HG03108 (cell line): ENCODE measurements at regions not wholly inside any gene's neighbourhood (a gene's known extent, or its start where the extent isn't known, plus 50 kb on each side); places are given as distances from the start of the nearest gene placed in this dataset.

Experiments
- ATAC-seq: cut with Tn5 transposase; IDR thresholded peaks from one replicate; pipeline ENCODE4 v1.9.1; 2021; ENCODE audit warnings: moderate library complexity; ENCODE audit not compliant: unreplicated experiment

DNA sequence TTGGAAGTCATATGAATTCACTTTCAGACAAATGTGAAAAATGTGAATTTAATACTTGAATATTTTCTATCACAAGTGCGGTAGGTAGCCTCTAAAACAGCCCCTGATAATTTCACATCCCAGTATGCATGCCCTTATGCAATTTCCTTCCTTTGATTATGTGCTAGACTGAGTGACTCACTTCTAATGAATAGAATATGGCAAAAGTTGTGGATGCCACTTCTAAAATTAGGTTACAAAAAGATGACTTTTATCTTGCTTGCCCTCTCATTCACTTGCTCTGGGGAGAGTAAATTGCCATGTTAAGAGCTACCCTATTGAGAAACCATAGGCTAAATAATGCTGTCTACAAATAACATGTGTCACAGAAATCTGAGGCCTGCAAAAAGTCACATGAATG is 402.5 kb upstream of the PCDH9 start:
- ATAC-seq, result no peak

DNA sequence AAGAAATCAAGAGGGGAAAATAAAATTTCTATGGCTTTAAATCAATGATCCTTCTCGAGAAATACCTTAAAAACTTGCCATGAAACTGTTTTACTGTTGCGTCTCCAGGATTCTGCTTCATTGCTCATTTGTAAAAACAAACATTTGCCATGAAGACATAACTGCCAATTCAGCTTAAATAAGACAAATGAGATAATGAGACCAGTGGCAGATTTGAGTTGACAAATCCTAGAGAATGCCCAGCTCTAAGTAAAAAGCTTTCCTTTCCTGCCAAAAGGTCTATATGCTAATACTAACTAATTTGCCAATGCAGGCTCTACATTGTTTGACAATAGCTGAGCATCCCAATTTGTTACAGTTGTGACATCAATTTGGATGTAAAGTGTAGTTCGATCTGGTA is 400.5 kb upstream of the PCDH9 start:
- no peak for ATAC-seq

GRCh38 chr13:67623630-67624029 is 393.5 kb upstream of the PCDH9 start:
- no peak for ATAC-seq

DNA sequence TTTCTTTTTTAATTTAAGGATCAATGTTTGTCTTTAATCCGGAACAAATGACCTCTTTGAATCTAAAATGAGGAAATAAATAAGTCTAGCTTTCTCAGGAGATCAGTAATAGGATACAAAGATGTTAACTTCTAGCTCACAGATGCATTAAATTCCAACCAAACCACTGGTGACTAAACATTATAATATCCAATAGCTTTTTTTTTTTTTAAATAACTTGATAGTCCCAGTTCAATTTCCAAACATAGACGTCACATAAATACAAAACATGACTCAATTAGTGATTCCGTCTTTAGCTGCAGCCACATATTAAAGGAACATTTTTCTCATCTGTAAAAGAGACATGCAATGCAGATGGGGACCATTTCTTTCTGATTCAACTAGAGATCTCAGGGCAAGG is 390.5 kb upstream of the PCDH9 start:
- no peak for ATAC-seq

DNA sequence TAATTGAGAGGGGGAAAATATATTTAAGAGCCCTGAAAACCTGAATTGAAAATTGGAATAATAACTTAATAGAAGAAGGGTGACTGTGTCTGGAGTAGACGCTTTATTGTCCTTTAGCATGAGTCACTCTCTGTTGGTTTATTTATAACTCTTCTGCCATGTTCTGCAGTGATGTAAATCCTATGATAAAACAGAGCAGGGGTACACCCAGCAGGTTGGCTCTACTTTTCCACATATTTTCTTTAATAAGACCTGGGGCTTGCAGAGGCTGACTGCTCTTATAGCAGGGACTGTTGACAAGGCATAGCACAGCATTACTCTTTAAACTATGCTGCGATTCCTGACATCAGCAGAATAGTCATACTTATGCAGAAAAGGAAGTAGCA is 389.9 kb upstream of the PCDH9 start:
- no peak for ATAC-seq

GRCh38 chr13:67619351-67619994 is 389.3 kb upstream of the PCDH9 start:
- ATAC-seq, result no peak

GRCh38 chr13:67614579-67614978 is 384.4 kb upstream of the PCDH9 start:
- no peak for ATAC-seq

DNA sequence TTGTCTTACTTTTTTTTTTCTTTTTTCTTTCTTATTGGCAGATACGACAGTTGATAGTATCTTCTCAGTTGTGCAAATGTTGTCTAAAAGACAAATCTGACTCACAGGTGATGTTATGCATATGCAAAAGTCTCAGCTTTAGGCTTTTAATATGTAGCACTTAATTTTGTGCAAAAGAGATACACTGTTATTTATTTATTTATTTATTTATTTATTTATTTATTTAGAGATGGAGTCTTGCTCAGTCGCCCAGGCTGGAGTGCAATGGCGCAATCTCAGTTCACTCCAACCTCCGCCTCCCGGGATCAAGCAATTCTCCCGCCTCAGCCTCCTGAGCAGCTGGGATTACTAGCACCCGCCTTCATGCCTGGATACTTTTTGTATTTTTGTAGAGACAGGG is 383.9 kb upstream of the PCDH9 start:
- ATAC-seq, result no peak

- ATAC-seq, result no peak
These were observed 358.5 kb upstream of the PCDH9 start for GRCh38 chr13:67588607-67589006.

- ATAC-seq, result no peak
These were observed 347.2 kb upstream of the PCDH9 start for GRCh38 chr13:67577361-67577760.

DNA sequence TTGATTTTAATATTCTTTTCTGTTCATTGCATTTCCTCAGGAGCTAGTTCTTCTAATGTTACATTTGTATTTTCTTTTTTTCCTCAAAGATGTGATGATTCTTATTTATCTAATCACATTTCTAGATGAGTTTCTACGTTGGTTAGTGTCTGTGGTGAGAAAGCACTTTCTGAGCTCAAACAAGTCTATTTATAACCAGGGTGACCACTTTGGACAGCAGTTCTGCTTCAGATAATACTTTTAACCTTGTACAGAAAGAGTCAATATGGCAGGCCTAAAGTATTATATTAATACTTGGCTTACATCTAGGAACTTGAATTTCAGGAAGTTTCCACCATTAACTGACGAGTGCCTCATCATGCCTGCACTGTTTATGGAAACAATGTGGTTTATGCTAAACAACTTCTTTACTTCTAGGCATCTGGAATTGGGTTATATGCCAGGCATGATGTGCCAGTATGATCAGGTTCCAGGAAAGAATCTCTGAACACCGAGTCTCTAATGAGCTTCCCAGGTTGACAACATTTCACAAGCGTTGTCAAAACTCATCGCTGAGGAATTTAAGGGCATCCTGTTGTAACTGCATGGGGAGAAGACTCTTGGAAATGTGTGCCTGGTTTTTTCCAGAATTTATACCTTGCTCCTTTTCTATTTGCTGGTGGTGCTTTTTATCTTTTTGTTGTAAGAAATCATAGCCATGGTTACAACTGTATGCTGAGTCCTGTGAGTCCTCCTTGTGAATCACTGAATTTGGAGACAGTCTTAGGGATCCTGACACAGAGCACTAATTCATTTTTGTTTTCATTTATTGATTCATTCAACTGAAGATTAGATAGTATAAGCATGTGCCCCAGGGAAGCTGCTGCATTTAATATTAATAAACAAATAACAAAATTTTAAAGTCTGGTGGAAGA is 344.4 kb upstream of the PCDH9 start:
- no peak for ATAC-seq

DNA sequence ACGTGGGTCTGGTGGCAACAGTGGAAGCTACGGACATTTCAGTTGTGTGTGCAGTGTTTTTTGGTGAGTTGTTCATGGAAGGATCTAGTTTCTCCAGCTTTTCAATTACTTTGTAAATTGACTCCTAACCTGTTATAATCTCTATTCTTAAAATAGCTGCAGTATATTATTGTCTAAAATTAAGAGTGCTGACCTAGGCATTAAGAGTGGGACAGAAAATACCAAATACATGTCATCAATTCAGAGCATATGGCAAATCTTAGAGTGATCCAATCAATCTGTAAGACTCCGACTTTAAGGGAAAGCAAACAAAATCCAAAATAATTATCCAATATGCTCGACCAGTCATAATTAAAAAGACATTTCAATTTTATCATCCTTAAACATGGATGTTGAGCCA is 338.1 kb upstream of the PCDH9 start:
- no peak for ATAC-seq

DNA sequence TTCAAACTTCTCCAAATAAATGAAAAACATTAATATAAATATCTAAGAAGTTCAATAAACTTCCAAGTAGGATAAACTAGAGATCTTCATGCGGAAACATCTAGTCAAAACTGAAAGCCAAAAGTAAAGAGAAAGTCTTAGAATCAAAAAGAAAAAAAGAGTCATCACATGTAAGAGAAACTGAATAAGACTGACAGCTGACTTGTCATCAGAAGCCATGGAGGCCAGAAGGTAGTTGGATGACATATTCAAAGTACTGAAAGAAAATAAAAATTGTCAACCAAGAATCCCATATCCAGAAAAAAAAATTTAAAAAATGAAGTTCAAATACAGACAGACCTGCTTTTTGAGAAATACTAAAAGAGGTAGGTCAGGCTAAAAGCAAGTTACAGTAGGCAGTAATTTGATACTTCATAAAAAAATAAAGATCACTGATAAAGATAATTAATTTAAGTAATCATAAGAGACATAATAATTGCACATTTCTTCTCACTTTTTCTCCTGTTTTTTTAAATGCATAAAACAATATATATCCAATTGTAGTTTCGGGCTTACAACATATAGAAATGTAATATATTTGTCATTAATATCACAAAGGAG is 327.6 kb upstream of the PCDH9 start:
- no peak for ATAC-seq

DNA sequence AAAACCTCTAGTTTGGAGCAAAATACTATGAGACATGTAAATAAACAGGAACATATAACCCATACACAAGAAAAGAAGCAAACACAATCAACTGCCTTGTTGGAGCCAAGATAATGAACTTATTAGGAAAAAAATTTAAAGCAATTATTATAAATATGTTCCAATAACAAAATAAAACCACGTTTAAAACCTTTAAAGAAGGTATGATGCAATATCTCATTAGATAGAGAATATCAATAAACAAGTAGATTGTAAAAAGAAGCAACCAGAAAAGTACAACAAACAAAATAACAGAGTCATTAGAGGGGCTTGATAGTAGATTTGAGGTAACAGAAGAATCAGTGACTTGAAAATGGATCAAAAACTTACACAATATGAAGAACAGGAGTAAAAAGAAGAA is 327.0 kb upstream of the PCDH9 start:
- ATAC-seq, result no peak

- ATAC-seq, result no peak
These were observed 324.8 kb upstream of the PCDH9 start for GRCh38 chr13:67554746-67555452.

DNA sequence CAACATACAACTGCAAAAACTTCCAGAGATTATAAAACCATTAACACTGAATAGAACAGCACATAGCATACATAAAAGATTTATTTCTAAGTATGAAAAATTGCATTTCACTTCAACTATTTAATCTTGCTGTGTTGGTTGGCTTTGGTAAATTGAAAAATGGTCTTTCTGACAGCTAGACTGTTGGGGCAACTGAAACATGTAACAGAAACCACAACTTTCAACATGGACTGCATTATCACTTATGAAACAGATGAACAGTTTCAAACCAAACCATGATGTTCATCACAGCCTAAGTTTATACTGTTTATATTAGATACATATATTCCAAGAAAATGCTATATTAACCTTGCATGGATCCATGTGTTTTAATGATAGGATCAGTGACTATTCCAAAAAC is 324.1 kb upstream of the PCDH9 start:
- ATAC-seq, result no peak

- no peak for ATAC-seq
These were observed 319.2 kb upstream of the PCDH9 start for GRCh38 chr13:67549331-67549730.

GRCh38 chr13:67538906-67539305 is 308.8 kb upstream of the PCDH9 start:
- ATAC-seq, result no peak

DNA sequence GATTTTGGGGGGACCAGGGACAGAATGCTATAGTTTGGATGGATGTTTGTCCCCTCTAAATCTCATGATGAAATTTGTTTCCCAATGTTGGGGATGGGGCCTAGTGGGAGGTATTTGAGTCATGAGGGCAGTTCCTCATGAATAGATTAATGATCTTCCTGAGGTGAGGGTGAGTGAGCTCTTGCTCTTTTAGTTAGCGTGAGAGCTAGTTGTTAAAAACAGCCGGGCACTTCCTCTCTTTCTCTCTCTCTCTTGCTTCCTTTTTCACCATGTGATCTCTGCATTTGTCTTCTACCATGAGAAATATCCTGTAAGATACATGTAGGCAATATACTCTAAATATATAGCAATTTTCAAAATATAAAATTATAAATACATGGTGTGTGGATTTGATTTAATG is 290.8 kb upstream of the PCDH9 start:
- no peak for ATAC-seq

- no peak for ATAC-seq
These were observed 289.2 kb upstream of the PCDH9 start for GRCh38 chr13:67519356-67519755.

GRCh38 chr13:67518785-67519184 is 288.6 kb upstream of the PCDH9 start:
- ATAC-seq, result no peak

GRCh38 chr13:67515895-67516294 is 285.8 kb upstream of the PCDH9 start:
- ATAC-seq, result no peak
